Stimulated activated CD8-positive, alpha-beta memory T cell treated with anti-CD3 and anti-CD28 coated beads, Interleukin-2, amount 100 ng/mL, for 48 hours (primary cell): ENCODE measurements at regions not wholly inside any gene's neighbourhood (a gene's known extent, or its start where the extent isn't known, plus 50 kb on each side); places are given as distances from the start of the nearest gene placed in this dataset.

ENCODE experiments used
- DNase-seq, 2 donors: peaks; one replicate each; pipeline ENCODE4 v3.0.0-alpha.2; 2020; ENCODE audit warnings: low read depth in 2 of 2

DNA sequence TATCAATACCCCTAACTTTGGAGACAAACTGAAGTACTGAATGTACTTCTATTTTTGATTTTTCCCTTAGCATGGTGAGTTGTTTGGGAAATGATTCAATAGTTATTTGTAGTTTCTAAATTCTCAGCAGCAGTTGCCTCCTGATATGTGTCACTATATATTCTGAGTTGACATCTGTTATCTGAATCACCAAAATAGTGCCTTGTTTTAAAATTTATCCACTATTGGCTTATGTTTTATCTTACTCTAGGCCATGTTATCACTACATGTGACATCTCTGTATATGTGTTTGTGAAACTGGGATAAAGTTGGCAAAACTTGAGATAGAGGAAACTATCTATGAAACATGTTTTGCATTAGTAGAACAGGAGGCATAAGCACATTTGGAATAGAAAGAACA, 317.6 kb downstream of the TLE4 start:
- DNase-seq, result no peak

DNA sequence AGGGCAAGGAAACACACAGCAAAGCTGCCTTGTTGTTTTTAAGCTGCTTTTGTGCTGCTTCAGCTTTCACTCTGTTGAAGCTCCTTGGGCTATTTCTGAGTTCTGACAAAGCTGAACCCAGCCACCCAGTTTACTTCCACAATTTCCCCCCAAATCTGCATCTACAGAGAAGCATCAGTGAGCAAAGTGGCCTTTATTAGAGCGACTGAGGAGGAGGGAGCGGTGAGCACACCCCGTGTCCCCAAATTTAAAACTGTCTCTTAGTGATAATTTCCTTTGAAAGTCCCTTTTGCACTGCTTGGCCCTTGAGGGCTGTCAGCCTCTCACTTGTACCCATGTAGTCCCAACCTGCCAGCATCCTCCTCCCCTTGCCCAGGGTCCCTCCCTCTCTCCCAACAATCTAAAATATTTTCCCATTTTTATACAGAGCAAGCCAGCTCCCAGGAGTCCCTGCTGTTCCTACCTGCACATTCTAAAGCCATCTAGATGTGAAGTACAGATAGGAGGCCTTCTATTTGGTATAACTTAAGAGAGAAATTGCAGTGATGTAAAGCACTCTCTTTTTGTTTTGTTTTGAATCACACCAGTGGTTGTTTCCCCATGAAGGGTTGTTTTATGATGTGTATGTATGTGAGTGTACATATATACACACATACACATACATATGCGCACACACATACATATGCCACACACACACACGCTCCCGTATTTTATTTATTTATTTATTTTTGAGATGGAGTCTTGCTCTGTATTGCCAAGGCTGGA, 313.5 kb downstream of the TLE4 start:
- no peak for DNase-seq

DNA sequence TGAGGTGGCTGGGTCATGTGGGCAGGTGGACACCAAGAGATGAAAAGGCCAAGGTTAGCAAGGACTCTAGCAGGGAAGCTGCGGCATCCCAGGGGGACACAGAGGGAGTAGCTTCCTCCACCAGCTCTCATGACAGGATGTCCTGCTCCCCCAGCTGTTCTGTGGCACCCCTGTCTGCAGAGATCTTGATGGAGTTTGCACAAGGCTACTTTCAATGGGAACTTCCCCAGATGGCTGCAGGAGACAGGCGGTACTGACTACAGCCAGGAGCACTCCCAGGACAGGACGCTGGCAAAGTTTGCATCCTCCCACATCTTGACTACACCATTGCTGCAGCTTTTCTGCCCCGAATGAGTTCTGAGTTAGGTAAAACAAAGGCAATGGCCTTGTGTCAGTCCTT, 312.8 kb downstream of the TLE4 start:
- no peak for DNase-seq

DNA sequence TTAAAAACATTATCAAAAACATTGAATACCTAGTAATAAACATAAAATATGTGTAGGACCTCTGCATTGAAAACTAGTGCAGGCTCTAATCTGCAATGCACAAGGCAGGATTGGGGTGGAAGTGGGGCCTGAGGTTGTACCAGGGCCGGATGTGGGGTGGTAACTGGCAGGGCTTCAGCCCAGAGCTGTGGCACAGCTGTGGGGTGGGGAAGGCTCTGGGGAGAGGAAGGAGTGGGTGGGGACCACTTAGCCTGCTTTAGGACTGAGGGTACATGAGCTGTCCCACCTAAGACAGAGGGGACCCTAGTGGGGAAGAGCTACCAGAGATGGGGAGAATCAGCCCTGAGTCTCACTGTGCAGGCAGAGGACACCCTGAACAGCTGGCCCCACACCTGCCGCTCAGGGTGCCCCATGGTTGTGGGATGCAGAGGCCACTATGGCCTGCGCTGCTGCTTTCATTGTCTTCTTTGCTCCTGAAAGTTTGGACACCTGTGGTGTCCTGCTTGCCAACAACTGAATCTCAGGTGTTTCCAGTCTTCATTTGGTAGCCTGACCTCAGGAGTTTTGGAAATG, 311.4 kb downstream of the TLE4 start:
- DNase-seq, result peak; percentile 12

DNA sequence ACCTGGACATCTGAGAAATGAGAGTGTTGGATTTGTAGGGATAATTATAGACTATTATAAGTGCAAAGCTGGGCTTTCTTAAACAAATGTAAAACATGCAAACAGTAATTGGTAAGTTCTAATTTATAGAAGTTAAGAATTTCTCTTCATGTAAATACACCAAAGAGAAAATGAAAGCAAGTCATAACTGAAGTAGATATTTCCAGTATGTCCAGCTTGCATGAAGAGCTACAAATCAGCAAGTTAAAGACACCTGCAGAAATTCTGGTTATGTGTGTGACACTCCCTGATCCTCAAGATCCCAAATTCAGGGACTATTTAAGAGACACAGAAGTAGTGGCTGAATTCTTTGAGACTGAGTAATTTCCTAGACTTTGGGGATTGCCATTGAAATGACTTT, 308.9 kb downstream of the TLE4 start:
- no peak for DNase-seq

DNA sequence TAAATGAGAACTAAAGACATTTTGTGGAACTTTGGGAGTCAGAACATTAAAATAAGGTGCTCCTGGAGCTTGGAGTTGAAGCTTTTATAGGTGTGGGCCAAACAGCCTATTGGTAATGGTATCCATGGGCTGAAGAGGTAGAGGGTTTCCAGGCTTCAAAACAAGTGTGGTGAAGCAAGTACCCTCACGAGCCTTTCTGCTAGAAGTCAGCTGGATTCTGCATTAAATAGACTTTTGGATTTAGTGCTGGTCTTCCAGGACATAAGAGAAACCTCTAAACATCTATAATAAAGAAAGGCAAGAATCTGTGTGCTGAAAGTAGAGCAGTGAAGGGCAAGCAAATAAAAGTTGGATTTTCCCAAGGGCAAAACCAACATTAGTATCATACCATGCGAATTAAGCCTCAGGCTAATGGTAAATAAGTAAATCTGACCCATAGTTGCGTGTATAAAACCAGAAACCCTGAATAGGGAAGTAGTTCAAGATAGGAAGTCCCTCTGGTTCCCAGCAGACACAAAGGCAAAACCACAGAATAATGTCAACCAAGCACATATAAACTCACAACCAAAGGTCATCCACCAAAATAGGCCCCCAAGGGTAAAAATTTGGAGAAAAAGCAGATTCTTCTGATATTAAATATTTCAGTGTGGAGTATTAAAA, 306.3 kb downstream of the TLE4 start:
- no peak for DNase-seq

DNA sequence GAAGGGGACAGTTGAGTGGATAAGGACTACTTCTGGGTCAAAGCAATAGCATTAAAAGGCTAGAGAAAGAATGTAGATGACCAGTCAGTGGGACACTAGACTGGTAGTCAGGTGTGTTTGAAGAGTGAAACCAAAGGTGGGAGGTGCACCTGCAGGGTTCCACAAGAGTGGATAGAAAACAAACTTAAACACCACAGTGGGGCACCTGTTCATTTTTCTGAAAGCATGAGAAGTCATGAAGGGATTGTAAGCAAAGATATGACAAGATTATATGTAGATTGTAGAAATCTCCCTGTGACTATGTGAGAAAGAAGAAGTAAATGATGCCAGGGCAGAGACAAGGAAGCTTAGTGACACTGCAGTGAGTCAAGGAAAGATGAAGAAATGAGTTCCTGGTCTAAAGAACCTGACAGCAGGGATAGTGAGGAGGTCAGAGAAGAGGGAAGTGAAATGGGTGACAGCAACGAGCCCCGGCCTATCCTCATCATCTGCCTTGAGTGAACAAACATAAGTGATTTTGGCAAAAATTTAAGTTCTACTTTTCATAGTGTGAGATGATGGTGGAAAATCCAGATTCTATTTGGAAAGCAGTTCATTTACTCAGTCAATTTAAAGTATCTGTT, 296.9 kb downstream of the TLE4 start:
- DNase-seq, result no peak

DNA sequence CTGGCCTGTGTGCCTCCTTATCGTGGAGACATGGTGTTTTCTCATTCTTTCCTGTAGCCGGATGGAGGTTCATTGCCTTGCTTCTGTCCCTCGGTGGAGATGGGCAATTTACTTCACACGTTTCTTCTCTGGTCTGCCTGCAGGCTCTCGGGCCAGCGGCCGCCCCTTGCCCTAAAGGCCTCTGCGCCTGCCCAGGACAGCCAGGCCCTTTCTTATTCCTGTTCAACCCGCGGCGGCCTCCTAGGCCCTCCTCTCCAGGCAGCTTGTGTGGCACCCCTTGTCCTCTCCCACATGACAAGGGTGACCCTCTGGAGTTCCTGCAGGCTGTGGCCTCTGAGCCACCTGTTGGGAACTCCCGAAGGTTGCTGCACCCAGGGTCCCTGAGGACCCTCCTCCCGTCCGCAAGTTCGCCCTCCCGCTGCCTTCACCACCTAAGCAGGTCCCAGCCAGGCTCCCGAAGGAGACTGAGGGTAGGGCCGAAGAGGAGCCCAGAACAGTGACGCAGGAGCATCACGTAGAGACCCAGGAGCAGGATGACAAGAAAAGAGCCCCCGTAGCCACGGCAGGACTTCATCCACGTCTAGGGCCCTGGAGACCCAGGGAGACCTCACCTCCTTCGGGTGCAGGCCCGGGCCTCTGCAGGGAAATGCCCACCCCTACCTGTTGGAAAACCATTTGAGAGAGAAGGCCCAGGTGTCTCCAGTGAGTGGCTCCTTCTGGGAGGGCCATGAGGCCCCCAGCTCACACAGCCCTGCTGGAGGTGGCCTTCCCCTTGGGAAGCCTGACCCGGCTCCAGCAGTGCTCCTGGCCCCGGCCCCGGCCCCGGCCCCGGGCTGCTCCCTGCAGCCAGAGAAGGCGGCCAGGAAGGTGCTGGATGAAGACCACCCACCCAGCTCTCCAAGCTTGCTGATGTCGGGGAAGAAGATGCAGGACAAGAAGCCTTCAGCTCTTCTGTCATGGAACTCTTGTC, 291.4 kb downstream of the TLE4 start:
- no peak for DNase-seq

DNA sequence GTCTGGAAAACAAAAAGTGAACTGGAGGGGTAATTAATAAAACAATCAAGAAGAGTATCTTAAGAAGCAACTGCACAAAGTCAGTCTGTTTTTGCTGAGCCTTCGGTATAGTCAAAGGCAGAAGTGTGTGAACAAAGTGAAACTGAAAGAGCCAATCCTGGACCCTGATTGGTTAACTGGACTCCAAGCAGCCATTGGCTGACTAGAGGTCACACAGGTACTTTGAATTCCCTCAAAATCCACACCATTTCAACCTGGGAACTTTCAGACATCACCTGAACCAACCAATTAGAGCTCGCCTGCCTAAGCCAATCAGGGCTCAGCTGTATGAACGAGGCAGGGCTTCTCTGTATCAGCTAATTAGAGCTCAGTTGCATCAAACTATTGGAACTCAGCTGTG, 286.7 kb downstream of the TLE4 start:
- no peak for DNase-seq

DNA sequence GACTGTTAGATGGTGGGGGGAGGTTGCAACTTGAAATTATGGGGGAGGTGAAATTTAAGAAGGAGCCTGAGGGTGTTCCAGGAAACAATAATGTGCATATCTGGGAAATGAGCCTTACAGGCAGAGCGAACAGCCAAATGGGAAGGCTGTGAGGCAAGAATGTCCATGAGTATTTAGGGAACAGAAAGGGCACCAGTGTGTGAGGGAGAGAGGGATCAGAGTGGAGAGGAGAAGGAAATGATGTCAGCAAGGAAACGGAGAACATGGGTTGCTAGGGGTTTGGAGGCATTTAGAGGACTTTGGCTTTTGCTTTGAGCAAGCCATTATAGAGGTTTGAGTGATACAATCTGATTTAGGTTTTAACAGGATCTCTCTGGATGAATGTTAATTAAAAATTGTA, 285.4 kb downstream of the TLE4 start:
- no peak for DNase-seq

DNA sequence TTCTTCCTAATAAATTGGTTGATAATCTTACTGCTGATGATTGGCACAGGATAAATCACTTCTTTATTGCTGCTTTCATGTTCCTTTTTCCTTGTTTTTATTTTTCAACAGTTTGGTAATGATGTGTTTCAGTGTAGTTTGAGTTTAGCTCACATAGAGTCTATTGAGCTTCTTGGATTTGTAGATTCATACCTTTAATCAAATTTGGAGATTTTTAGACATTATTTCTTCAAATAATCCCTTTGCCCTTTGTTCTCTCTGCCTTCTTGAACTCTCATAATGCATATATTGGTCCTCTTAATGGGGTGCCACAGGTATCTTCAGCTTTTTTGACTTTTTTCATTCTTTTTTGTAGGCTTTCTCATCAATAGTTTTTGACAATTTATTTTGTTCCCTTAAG, 275.3 kb downstream of the TLE4 start:
- DNase-seq, result no peak

DNA sequence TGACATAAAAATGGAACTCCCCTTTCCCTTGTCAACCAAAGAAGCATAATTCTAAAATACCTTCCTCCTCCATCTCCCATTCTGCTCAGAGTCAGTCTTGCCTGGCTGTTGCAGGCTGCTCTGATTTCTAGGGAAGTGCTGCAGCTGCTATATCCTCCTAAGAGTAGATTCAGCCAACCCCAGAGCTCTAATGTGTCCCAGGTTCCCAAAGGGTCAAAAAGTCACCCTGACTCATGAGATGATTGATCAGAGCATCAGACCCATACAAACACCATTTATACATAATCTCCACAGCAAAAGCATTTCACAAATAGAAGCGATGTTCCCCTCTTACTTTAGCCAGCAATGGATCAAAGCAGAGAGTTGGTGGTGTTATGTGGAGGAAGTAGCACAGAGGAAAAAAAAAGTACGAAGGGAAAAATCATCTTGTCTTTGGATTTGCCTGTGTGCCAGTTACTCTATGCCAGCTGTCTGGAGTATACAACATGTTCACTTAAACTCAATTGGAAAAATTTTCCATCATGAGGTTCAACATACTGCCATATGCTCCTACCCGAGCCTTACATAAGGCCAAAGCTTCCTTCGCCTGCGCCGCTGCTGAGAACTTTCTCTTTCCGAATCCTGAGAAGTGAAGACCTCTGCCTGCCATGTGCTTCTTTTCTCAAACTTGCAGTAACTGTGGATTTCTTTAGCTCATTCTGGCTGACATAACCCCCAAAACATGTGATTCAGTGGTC, 258.0 kb downstream of the TLE4 start:
- DNase-seq, result no peak

DNA sequence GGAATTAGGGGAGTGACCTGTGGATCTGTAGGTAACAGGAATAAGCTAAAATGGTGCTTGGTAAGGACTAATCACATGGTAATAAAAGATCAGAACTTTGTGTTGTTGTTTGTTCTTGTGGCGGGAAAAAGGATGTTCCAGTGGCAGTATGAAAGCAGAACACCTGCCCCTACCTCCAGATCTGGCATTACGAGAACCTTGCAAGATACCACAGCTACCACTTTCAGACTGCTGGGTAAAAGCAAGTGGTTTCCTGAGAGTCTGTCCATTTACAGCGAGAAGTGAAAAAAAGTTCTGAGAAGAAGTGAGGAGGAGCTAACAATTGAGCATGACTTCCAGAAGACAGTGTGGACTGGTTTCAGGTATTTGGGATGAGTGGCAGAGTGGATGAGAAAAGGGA, 252.5 kb downstream of the TLE4 start:
- DNase-seq, result no peak

DNA sequence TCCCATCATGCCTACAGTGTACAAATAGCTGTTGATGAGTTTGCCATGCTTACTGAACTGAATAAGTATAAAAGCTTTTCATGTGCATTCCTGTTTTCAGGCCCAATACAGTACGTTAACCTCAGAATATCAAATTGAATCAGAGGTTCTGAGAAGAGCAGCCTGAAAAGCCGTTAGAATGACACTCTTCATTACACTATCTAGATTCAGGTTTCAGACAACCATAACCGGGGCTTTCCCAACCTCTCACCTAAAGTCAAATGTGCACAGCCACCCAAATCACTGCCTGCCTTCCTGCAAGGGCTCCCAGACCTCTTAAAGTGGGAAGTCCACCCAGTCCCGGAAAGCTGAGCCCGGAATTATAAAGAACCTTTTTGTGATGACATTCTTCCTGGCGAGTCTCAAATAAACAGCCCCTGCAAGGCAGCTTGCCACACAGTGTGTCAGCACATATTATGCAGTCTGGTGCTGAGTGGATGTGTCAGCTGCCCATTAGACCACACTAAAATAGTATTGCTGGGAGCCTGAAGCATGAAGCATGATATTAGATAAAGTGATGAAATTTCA, 245.8 kb downstream of the TLE4 start:
- DNase-seq, result no peak

DNA sequence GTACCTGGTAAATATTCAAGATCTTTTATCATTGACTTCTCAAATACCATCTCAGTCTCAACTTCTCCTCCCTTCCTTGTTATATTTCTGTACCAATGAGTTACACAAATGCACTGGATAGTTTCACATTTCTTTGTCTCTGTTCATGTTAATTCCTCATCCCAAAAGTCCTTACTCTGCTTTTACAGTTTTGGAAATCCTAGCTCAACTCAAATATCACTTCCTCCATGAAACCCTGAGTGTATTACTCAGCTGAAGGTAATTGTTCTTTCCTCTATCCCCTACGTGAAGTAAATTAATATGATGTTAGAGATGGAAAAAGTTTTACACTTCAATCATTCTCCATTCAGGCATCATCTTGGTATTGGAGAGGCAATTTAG, 241.5 kb downstream of the TLE4 start:
- DNase-seq, result no peak

DNA sequence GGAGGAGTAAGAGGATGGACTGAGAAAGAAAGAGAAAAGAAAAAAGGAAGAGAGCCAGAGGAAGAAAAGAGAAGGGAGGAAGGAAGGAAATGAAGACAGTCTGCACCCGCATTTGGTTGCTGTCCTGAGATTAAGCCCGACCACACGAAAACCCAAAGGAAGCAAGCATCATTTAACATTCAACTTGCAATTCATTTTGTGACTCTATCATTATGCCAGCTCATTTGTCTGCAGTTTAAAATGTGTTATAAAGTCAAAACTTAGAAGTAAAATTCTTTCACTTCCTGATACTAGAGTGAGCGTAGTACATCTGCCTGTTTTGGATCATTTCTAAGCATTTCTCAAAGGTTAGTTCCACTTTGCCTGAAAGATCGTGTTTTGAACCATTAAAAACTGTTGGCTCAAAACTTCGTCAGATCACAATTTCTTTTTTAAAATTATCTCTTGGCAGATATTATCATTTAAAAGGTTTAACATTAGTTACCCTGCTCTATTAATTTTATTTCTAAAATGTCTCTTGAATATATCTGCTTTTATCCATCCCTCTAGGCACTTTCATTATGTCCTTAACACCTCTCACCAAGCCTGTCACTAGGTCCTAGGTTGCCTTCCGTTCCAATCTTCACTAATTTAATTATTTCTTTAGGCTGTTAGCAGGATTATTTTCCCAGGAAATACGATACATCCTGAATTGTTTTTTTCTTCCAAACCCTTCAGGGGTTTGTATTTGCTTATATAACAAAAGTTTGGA, 240.9 kb downstream of the TLE4 start:
- DNase-seq, result no peak

DNA sequence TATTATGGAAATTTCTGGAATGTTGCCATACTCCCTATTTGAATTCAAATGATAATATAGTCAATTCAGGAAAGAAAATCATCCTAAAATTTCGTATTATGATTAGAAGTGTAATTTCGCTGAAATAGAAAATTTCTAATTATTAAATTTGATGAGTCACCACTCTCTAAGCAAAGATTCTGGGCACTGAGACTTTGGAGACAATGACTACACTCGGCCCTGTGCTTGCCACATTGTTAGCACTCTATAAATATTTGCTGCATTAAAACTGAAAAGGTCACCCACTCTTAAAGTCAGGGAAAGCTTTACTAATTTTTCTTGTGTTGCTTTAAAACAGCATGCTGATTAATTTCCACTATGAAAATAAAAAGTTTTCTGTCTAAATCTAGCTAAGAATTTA, 240.3 kb downstream of the TLE4 start:
- DNase-seq, result no peak

DNA sequence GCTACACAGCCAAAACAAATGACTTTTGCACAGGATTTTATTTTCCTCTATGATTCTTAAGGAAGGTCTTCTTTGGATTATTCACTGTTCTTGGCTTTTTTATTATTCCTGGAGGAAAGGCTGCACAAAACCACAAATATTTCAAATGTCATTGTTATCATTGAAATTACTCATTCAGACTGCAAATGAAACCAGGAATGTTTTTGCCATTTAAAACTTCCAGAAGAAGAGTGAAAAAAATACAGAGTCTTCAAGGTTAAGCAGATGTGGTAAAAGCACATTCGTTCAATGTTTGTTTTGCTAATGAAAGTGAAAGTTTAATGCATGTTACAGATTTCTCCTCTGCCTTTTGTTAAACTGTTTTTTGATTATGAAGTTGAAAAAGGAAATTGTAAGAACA, 238.2 kb downstream of the TLE4 start:
- no peak for DNase-seq

DNA sequence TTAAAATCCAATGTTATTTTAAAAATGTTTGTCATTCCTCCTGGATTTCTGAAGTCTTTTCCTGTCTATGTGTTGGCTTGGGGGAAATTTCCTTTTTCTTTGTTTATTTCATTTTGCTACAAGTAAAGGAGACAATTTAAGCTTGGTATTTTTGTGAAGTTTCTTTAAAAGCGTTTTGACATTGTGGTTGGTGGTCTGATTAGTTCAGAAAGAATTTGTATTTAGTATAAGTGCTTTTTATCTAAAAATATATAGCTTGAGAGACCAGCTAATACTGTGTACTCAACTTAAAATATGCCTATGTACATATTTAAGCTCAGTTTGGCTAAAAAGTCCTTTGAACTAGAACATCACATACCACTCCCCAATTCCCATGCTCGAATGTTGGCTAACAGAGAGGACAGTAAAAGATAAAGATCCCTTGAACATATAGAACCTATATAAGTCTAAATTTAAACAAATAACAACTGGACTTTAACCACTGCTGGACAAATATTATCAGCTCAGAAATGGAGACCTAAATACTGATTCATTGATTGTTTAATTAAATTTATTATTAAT, 237.6 kb downstream of the TLE4 start:
- DNase-seq, result no peak

DNA sequence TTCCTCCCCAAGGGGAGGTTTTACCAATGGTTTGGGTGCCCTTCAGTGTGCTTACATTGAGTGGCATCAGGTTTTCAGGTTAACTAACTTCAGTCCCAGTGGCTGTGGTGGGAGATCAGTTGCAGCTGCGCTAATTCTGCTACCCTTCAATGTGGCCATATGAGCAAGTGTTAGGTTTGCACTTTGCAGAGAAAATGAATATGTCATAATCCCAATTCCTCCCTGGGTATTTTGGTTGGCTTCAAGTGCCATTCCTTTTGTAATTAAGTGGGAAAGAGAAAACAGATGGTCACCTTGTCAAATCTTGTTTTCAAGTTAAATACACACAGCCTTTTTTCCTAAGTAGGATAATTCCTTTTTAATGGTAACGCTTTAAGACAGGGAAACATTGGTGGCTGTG, 236.2 kb downstream of the TLE4 start:
- no peak for DNase-seq
